IMR-90 (cell line): ENCODE measurements at regions not wholly inside any gene's neighbourhood (a gene's known extent, or its start where the extent isn't known, plus 50 kb on each side); places are given as distances from the start of the nearest gene placed in this dataset.

Experiments
- ATAC-seq: fragments of 200-7000 bp; cut with Tn5 transposase; 2 replicates; pipeline ENCODE4 v1.9.1; 2020; ENCODE audit warnings: low read depth, mild to moderate bottlenecking, moderate library complexity
- BruUV-seq: library from RNA; stranded (reverse); fragments of 400-500 nt; replicated peaks from 2 replicates; lab custom pipeline; 2021; lab: Mats Ljungman, UMichigan
- CTCF ChIA-PET: fragments of 300-600 bp; formaldehyde crosslinking; extraction: SDS; loops from one replicate; lab custom pipeline; 2021; ENCODE audit warnings: antibody characterized with exemption; lab: Yijun Ruan, JAX
- POLR2A ChIA-PET: fragments of 300-600 bp; sonication (Branson Sonifier 250); formaldehyde crosslinking; loops from one replicate; lab custom pipeline; 2022; ENCODE audit warnings: antibody characterized with exemption; ENCODE audit not compliant: unreplicated experiment; lab: Charles Lee
- DNase-seq: peaks from one replicate; pipeline ENCODE4 v3.0.0; 2013
- H2AFZ ChIP-seq: replicated peaks from 2 replicates; pipeline ENCODE3; 2013; ENCODE audit warnings: low read length, mild to moderate bottlenecking; ENCODE audit not compliant: poor library complexity
- H2AK5ac ChIP-seq: 2 replicates; pipeline ENCODE4 v1.6.1; 2013; ENCODE audit warnings: low read depth, low read length, inconsistent platforms
- H2AK9ac ChIP-seq: replicated peaks from 2 replicates; pipeline ENCODE3; 2013; ENCODE audit warnings: mild to moderate bottlenecking, low read depth, low read length, moderate library complexity; ENCODE audit not compliant: poor library complexity
- H2BK120ac ChIP-seq: 2 replicates; pipeline ENCODE4 v1.6.1; 2013; ENCODE audit warnings: low read depth, low read length, inconsistent platforms
- H2BK15ac ChIP-seq: 3 replicates; pipeline ENCODE4 v1.6.1; 2013; ENCODE audit warnings: low read depth, low read length, inconsistent platforms
- H2BK20ac ChIP-seq: 2 replicates; pipeline ENCODE4 v1.6.1; 2013; ENCODE audit warnings: low read depth, mild to moderate bottlenecking, inconsistent platforms, low read length, moderate library complexity
- H2BK5ac ChIP-seq: 2 replicates; pipeline ENCODE4 v1.6.1; 2013; ENCODE audit warnings: mild to moderate bottlenecking, low read depth, low read length, inconsistent platforms; ENCODE audit not compliant: poor library complexity, severe bottlenecking
- H3K14ac ChIP-seq: replicated peaks from 2 replicates; pipeline ENCODE4 v1.6.1; 2013; ENCODE audit warnings: low read depth, low read length, inconsistent platforms
- H3K18ac ChIP-seq: 2 replicates; pipeline ENCODE4 v1.6.1; 2013; ENCODE audit warnings: low read depth, low read length, control low read depth
- H3K23ac ChIP-seq: 2 replicates; pipeline ENCODE4 v1.6.1; 2013; ENCODE audit warnings: low read depth, low read length, inconsistent platforms
- H3K27ac ChIP-seq: 2 replicates; pipeline ENCODE4 v1.5.1; 2013; ENCODE audit warnings: mild to moderate bottlenecking, control low read depth, low read length; ENCODE audit not compliant: insufficient read depth
- H3K27me3 ChIP-seq: 2 replicates; pipeline ENCODE4 v1.6.1; 2013; ENCODE audit warnings: low read length; ENCODE audit not compliant: control insufficient read depth, insufficient read depth
- H3K36me3 ChIP-seq: 2 replicates; pipeline ENCODE4 v1.6.1; 2013; ENCODE audit warnings: low read length, mixed read lengths; ENCODE audit not compliant: control insufficient read depth, insufficient read depth
- H3K4ac ChIP-seq: 2 replicates; pipeline ENCODE4 v1.6.1; 2013; ENCODE audit warnings: low read depth, low read length, inconsistent platforms
- H3K4me1 ChIP-seq: 2 replicates; pipeline ENCODE4 v1.6.1; 2013; ENCODE audit warnings: low read length, mixed read lengths; ENCODE audit not compliant: control insufficient read depth, insufficient read depth
- H3K4me2 ChIP-seq: 2 replicates; pipeline ENCODE4 v1.6.1; 2013; ENCODE audit warnings: low read depth, mild to moderate bottlenecking, control low read depth, low read length, moderate library complexity
- H3K4me3 ChIP-seq: 2 replicates; pipeline ENCODE4 v1.5.1; 2013; ENCODE audit warnings: low read depth, mild to moderate bottlenecking, control low read depth, low read length, moderate library complexity; ENCODE audit not compliant: insufficient read depth
- H3K56ac ChIP-seq: 2 replicates; pipeline ENCODE4 v1.6.1; 2013; ENCODE audit warnings: low read length, inconsistent platforms; ENCODE audit not compliant: insufficient read depth; ENCODE audit errors: extremely low read depth
- H3K79me1 ChIP-seq, 2 experiments: 2 replicates each; pipeline ENCODE4 v1.6.1; 2013; ENCODE audit warnings: low read length in 2 of 2, inconsistent platforms in 1 of 2, low read depth in 1 of 2
- H3K9ac ChIP-seq: 2 replicates; pipeline ENCODE4 v1.6.1; 2013; ENCODE audit warnings: low read depth, low read length, control low read depth
- H3K9me1 ChIP-seq: 2 replicates; pipeline ENCODE4 v1.6.1; 2013; ENCODE audit warnings: low read length, inconsistent platforms; ENCODE audit not compliant: insufficient read depth
- H3K9me3 ChIP-seq: 2 replicates; pipeline ENCODE4 v1.6.1; 2013; ENCODE audit warnings: low read length; ENCODE audit not compliant: control insufficient read depth, insufficient read depth
- H4K20me1 ChIP-seq: 2 replicates; pipeline ENCODE4 v1.6.1; 2013; ENCODE audit warnings: low read length, inconsistent platforms; ENCODE audit not compliant: insufficient read depth
- H4K5ac ChIP-seq: 2 replicates; pipeline ENCODE4 v1.6.1; 2013; ENCODE audit warnings: mild to moderate bottlenecking, low read depth, low read length, control low read depth
- H4K8ac ChIP-seq, 2 experiments: 2 replicates each; pipeline ENCODE4 v1.6.1; 2013; ENCODE audit warnings: low read depth in 2 of 2, low read length in 2 of 2, control low read depth in 1 of 2, inconsistent platforms in 1 of 2
- H4K91ac ChIP-seq: 2 replicates; pipeline ENCODE4 v1.6.1; 2013; ENCODE audit warnings: low read depth, low read length, inconsistent platforms; ENCODE audit not compliant: insufficient read depth
- BHLHE40 ChIP-seq: fragments of 150-350 bp; IDR thresholded peaks from 2 replicates; pipeline ENCODE4 v1.6.1; 2016; ENCODE audit warnings: mild to moderate bottlenecking, low read depth, low read length
- CEBPB ChIP-seq: IDR thresholded peaks from 2 replicates; pipeline ENCODE4 v1.6.1; 2012; ENCODE audit warnings: low read depth, low read length, improper control_type of control experiment
- CHD1 ChIP-seq: IDR thresholded peaks from 2 replicates; pipeline ENCODE4 v1.6.1; 2012; ENCODE audit warnings: low read depth, low read length, improper control_type of control experiment
- CTCF ChIP-seq: conservative IDR thresholded peaks from 2 replicates; pipeline ENCODE4 v1.5.1; 2012; ENCODE audit warnings: mild to moderate bottlenecking, low read depth, low read length, improper control_type of control experiment
- ELK1 ChIP-seq: fragments of 150-350 bp; IDR thresholded peaks from 2 replicates; pipeline ENCODE4 v1.6.1; 2016; ENCODE audit warnings: low read depth, mild to moderate bottlenecking, low read length, moderate library complexity, borderline replicate concordance
- FOS ChIP-seq: fragments of 150-350 bp; IDR thresholded peaks from 2 replicates; pipeline ENCODE4 v1.6.1; 2016; ENCODE audit warnings: low read depth, low read length
- MAFK ChIP-seq: IDR thresholded peaks from 2 replicates; pipeline ENCODE4 v1.6.1; 2012; ENCODE audit warnings: low read depth, low read length, improper control_type of control experiment
- MAZ ChIP-seq: IDR thresholded peaks from 2 replicates; pipeline ENCODE4 v1.6.1; 2012; ENCODE audit warnings: low read depth, mild to moderate bottlenecking, low read length, improper control_type of control experiment, moderate library complexity, borderline replicate concordance
- MXI1 ChIP-seq: IDR thresholded peaks from 2 replicates; pipeline ENCODE4 v1.6.1; 2012; ENCODE audit warnings: low read depth, mild to moderate bottlenecking, low read length, moderate library complexity, borderline replicate concordance
- NFE2L2 ChIP-seq: fragments of 150-350 bp; IDR thresholded peaks from 2 replicates; pipeline ENCODE4 v1.6.1; 2016; ENCODE audit warnings: low read depth, mild to moderate bottlenecking, low read length
- POLR2A ChIP-seq: IDR thresholded peaks from 2 replicates; pipeline ENCODE4 v1.6.1; 2012; ENCODE audit warnings: mild to moderate bottlenecking, low read depth, low read length
- RAD21 ChIP-seq: IDR thresholded peaks from 2 replicates; pipeline ENCODE4 v1.6.1; 2012; ENCODE audit warnings: low read length, improper control_type of control experiment
- RCOR1 ChIP-seq: IDR thresholded peaks from 2 replicates; pipeline ENCODE4 v1.6.1; 2012; ENCODE audit warnings: mild to moderate bottlenecking, low read length, improper control_type of control experiment; ENCODE audit not compliant: insufficient replicate concordance
- RFX5 ChIP-seq: IDR thresholded peaks from 2 replicates; pipeline ENCODE4 v1.8.0; 2012; ENCODE audit warnings: low read depth, mild to moderate bottlenecking, low read length, moderate library complexity
- SMC3 ChIP-seq: fragments of 150-350 bp; IDR thresholded peaks from 2 replicates; pipeline ENCODE4 v1.6.1; 2016; ENCODE audit warnings: low read depth, mild to moderate bottlenecking, antibody characterized with exemption, low read length, moderate library complexity
- WGBS, 2 experiments: methylation state at CpG; one replicate each; pipeline versions ENCODE4 v1.1.5 to v1.1.7; 2013; ENCODE audit warnings: missing lambda C conversion rate in 2 of 2; ENCODE audit not compliant: insufficient read length in 1 of 2; ENCODE audit errors: extremely low coverage in 2 of 2; 5-methylcytosine and 5-hydroxymethylcytosine counted together
- dilution Hi-C: fragments of 300-500 bp; cut with HindIII; formaldehyde crosslinking; loops from one replicate; pipeline ENCODE4 v1.14.3; 2018; ENCODE audit warnings: low sequenced_read_pairs; ENCODE audit not compliant: unreplicated experiment
- in situ Hi-C: fragments of 300-500 bp; cut with MboI; formaldehyde crosslinking; loops from 3 replicates; pipeline ENCODE4 v1.14.3; 2019; ENCODE audit warnings: low sequenced_read_pairs, inconsistent platforms, mixed read lengths
- intact Hi-C: fragments of 100-400 bp; cut with micrococcal nuclease; formaldehyde crosslinking; loops from 2 replicates; pipeline ENCODE4 v1.10.0; 2022
- TF ChIP-seq, protein P1 (sequence below): fragments of 150-350 bp; IDR thresholded peaks from 2 replicates; pipeline ENCODE4 v1.6.1; 2017; ENCODE audit warnings: mild to moderate bottlenecking, antibody characterized with exemption, low read length, low read depth

DNA sequence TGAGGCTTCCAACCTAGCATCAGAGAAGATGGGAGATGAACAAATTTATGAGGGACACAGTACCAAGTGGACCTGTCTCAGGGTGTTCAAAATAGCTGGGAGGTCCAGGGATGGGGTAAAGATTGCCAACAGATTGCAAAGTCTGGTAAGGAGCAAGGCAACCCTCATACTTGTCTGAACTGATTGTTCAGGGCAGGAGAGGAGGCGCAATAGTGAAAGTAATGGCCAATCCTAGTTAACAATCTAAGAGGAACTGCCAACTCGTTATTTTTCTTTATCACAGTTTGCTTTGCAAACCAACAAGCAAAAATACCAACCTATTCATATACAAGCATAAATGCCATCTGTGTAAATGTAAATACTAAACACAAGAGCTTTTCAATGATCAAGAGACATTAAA lies 78.4 kb upstream of the S1PR1 start:
- H3K27me3 ChIP-seq = no peaks in the 10 kb centered on the region
- no peak for ATAC-seq
- H2BK20ac ChIP-seq = no peak overlapping the region
- H3K18ac ChIP-seq = no peak overlapping the region
- peak overlapping the region; percentile 39 for H2AFZ ChIP-seq
- no peak overlapping the region for H2AK5ac ChIP-seq
- POLR2A ChIA-PET = no interaction called here
- no peak overlapping the region for H2BK15ac ChIP-seq
- no peak overlapping the region for H3K4me3 ChIP-seq
- H3K79me1 ChIP-seq = no peaks in the 10 kb centered on the region
- H3K4me1 ChIP-seq = no peaks in the 10 kb centered on the region
- TF ChIP-seq NFE2L2 (no peak), POLR2A (no peak), BHLHE40 (no peak), MXI1 (no peak), RCOR1 (no peak), RFX5 (no peak), CHD1 (no peak), SMC3 (no peak), RAD21 (no peak), MAFK (no peak), CEBPB (no peak), CTCF (no peak), ELK1 (no peak), FOS (no peak), MAZ (no peak)
- TF ChIP-seq, protein P1, sequence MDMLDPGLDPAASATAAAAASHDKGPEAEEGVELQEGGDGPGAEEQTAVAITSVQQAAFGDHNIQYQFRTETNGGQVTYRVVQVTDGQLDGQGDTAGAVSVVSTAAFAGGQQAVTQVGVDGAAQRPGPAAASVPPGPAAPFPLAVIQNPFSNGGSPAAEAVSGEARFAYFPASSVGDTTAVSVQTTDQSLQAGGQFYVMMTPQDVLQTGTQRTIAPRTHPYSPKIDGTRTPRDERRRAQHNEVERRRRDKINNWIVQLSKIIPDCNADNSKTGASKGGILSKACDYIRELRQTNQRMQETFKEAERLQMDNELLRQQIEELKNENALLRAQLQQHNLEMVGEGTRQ = no peak
- H3K9ac ChIP-seq = no peak overlapping the region
- 0 out of 2 replicates have a peak overlapping the region, but pooled peaks have one; percentile 25 for H3K14ac ChIP-seq
- no peak overlapping the region for H3K56ac ChIP-seq
- H4K5ac ChIP-seq = no peak overlapping the region
- dilution Hi-C loops = no loop called here
- no peak overlapping the region for H2BK5ac ChIP-seq
- no peak overlapping the region for H2BK120ac ChIP-seq
- intact Hi-C loops = no loop called here
- H2AK9ac ChIP-seq = no peak overlapping the region
- no CpG with 5 or more reads among the region's 2 CpGs for WGBS, 2 experiments
- H3K9me3 ChIP-seq = no peaks in the 10 kb centered on the region
- no peak overlapping the region for H4K8ac ChIP-seq
- H3K23ac ChIP-seq = no peak overlapping the region
- H3K27ac ChIP-seq = no peak overlapping the region
- in situ Hi-C loops = no loop called here
- no peak overlapping the region for H3K4me2 ChIP-seq
- no peak for DNase-seq
- CTCF ChIA-PET = no interaction called here
- H3K9me1 ChIP-seq = no peaks in the 10 kb centered on the region
- no peaks in the 10 kb centered on the region for H4K20me1 ChIP-seq
- BruUV-seq = no TSS peak
- no peak overlapping the region for H4K91ac ChIP-seq
- H3K36me3 ChIP-seq = no peaks in the 10 kb centered on the region
- no peak overlapping the region for H3K4ac ChIP-seq
